T-helper 2 cell treated with Interferon-gamma antibody and Interleukin-4, amounts not matched to agents 100 ng/mL and 5 ng/mL, for 36 hours (primary cell): ENCODE measurements at regions not wholly inside any gene's neighbourhood (a gene's known extent, or its start where the extent isn't known, plus 50 kb on each side); places are given as distances from the start of the nearest gene placed in this dataset.

ENCODE experiments used
- intact Hi-C: fragments of 100-400 bp; cut with micrococcal nuclease; formaldehyde crosslinking; loops from one replicate; pipeline ENCODE4 v1.15.1; 2023

DNA sequence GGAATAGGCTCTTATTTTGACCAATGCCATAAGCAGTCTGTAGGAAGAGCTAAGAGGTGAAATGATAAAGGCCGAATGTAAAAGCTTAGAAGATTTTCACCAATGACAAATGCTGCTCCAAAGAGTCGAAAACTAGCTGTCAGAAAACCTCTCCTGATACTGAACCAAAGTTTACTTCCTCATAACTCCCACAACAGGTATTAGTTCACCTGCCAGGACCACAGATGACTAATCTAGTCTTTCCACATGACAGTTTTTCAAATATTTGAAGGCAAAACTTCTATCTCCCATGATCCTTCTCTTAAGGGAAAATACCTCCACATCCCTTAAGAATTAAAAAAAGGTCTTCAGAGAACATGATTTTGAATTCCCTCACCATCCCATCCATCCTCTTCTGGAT lies 473.2 kb upstream of the SPHKAP start:
- intact Hi-C loops, result loop anchor here (5.0 kb wide), 1 partner anchor 762 kb away; no protein-coding TSS in a partner anchor

DNA sequence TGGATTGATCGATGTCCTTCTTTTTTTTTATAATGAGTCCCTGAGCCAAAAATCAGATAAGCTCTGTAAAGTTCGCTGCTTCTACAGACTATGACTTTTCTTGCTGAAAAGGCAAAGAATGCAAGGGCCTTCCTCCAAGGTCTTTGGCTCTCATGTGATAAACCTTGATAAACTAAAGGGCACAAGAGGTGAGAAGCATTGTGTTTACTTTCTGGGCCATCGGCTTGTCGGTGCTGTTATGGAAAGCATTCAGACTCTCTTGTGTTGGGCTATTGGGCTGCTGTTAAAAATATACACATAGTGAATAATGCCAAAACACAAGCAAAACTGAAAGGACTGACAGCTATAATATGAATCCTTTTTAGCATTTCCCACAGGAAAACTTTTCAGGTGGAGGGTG lies 472.4 kb upstream of the SPHKAP start:
- intact Hi-C loops, result no loop called here

DNA sequence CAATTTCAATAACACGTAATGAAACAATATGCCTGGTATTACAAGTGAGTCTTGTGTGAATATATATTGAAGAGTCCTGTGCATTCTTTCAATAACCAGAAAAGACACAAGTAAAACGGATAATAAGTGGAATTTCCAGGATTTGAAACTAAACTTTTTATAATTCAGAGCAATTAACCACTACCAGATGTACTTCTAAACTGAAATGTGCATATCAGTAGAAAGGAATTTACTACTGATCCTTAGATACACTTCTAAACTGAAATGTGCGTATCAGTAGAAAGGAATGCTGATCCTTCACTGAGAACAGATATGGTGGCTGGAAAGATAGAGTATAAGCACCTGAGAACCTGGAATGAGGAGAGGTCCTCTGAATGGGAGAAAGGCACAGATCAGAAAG lies 470.9 kb upstream of the SPHKAP start:
- intact Hi-C loops, result no loop called here

DNA sequence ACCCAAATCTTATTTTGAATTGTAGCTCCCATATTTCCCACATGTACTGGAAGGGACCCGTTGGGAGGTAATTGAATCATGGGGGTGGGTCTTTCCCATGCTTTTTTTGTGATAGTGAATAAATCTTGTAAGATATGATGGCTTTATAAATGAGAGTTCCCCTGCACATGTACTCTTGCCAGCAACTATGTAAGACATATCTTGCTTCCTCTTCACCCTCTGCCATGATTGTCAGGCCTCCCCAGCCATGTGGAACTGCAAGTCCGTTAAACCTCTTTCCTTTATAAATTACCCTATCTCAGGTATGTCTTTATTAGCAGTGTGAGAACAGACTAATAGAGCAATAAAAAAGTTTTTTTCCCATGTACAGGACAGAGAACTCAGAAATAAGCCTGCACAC lies 468.4 kb upstream of the SPHKAP start:
- intact Hi-C loops, result no loop called here

DNA sequence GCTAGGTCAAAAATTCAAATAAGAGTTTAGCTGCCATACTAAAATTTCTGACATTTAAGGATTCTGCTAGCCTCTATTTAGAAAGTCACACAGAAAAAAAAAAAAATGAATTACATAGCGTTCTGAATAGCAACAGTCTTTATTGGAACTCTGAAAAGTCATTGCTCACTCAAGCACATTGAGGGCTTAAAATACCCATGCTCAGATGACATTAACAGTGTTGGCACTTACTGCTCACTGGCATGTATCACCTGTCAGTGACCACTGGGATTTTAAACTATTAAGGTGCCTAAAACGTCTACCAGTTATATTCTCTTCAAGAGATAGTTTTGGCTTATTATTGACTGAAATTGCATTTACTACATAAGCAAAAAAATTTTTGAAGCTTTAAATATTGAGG lies 468.0 kb upstream of the SPHKAP start:
- intact Hi-C loops, result no loop called here

DNA sequence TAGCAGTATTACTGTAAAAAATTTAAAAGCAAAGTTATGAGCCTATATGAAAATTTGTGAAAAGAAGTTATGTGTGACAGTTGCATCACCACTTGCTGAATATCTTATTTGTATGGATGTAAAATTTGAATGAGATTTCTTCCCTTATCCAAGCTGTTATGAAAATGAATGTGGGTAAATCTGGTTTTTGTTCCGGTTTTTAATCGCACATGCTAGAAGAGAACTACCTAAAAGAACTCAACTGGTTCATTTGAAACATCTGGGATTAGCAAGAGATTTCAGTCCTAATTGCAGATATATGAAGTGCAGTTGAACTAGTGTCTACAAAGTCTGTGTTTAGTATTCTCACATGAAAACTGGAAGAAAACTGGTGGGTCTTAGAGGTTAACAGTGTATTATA lies 467.1 kb upstream of the SPHKAP start:
- intact Hi-C loops, result no loop called here

DNA sequence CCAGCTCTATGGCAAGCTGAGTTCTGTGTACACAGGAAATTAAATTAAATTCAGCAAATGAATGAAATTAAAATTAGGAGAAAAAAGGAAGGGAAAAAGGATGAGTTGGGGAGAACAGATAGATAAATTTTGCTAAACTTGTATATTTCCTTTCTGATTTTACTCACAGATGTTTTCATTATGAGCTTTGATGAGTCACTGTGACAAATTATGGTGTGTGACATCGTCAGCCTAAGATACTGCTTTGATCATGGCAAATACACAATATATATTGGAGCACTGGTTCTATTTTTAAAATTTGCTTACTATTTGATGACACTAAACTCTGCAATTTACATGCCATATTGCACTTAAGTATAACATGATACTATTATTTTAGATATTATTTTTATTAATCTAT lies 464.6 kb upstream of the SPHKAP start:
- intact Hi-C loops, result no loop called here

DNA sequence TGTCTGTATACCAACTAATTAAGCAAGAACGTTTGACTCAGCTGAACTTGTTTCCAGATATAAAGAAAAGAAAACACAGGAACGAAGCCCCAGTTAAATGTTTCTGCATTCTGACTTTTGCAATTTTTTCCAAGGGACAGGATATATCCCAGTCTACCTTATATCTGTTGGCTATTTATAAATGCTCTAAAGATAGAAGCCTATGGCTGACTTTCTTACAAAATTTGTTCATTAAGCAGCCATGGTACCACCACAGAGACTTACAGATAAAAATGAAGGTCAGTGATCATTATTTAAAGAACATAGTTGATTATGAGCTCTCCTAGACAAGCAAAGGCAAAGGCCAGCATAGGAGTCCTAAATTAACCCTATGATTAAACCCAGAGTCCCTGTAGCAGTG lies 462.7 kb upstream of the SPHKAP start:
- intact Hi-C loops, result no loop called here

DNA sequence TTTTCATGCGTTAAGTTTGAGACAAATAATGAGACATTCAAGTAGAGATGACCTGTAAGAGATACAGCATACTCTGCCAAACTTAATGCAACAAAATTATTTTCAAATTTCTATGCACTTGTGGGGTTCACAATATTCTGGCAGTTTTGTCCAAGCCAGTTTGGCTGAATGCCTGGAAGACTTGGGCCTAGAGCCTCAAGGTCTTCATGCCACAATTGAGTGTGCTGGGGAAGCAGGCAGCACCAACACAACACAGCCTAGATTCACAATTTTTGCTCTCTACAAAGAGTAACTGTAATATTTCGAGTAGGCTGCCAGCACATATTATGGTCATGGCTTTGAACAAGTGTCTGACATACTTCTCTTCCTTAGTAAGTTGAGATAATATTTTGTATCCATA lies 461.4 kb upstream of the SPHKAP start:
- intact Hi-C loops, result no loop called here

DNA sequence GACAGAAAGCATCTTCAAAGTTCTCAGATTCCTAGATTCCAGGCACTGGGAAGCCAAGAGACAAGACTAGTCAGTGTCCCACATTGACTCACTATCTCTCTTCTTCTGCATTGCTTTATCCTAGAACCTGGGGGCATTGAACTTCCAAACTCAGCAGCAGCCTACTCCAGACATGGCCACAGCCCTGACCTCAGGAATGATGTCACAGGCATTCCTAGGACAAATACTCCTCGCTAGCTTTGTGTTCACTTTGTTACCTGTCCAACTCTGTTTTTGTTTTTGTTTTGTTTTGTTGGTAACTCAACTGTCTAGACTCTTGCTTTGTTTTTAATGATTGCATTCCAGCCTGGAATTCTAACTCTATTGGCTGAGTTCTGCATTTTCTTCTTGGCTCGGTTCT lies 449.3 kb upstream of the SPHKAP start:
- intact Hi-C loops, result no loop called here

DNA sequence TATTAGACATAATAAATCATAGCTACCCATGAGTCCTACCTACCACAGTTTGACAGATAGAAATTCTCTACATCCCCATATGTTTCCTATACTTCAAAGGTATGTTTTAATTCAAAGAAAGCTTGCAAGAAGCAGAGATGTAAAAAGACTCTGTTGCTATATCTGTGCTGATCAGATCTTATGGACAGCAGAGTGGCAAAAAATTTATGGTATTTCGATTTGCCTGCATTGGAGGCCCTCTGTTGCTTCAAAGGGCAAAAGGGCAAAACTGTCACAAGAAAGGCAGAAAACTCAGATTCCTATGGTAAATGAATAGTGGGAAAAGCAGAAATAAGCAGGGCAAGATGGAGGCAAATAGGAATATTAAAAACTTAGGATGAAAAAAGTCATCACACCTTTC lies 447.8 kb upstream of the SPHKAP start:
- intact Hi-C loops, result no loop called here

DNA sequence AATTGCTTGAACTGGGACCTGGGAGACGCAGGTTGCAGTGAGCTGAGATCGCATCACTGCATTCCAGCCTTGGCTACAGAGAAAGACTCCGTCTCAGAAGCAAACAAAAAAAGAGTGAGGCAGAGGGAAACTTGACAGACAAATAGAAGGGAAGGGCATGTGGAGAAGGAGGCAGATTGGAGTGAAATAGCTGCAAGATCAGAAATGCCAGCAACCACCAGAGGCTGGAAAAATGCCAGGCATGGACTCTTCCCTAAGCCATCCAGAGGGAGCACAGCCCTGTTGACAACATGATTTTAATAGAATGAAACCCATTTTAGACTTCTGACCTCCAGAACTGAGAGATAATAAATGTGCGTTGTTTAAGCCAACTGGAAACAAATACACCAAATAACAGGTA lies 447.2 kb upstream of the SPHKAP start:
- intact Hi-C loops, result no loop called here

DNA sequence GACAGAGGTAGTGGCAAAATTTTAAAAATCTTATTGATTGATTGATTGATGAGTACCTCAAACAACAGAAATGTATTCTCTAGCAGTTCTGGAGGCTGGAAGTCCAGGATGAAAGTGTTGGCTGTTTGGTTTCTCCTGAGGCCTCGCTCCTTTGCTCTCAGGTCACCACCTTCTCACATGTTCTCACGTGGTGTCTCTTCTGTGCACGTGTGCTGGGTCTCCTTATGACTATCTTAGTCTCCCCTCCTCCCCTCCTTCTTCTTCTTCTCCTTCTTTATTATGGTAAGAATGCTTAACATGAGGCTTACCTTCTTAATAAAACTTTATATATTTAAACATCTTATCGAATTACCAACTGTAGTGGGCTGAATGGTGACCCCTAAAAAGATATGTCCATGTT lies 446.0 kb upstream of the SPHKAP start:
- intact Hi-C loops, result no loop called here

DNA sequence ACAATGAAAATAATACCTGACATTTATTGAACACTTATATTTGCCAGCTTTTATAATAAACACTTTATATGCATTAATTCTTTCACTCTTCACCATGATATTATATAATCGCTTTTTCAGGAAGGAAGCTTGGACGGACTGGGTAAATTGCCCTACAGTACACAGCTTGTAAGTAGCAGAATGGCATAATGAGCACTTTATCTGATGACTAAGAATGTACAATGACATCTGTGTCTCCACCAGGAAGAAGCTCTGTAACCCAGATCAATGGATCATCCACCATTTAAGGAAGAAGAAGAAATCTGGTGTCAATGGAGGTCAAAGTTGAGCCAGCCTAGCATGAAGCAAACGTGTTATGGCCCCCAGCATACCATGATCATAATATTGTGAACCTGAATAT lies 444.0 kb upstream of the SPHKAP start:
- intact Hi-C loops, result no loop called here

DNA sequence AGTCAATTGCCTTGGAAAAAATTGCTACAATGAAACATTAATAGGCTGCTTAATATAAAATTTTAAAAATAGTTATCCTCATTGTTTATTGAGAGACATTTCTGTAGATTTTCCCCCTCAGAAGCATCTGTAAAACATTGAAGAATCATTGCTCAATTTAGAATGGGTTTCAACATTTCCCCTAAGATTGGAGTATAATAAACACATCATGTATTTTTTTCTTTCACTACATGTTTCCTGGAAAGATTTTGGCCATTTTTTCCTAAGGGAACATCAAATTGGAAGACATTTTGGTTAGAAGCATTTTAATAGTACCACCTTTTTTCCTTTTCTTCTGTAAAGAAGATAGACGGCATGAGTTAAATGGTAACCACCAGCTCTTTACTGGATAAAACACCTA lies 443.2 kb upstream of the SPHKAP start:
- intact Hi-C loops, result no loop called here

DNA sequence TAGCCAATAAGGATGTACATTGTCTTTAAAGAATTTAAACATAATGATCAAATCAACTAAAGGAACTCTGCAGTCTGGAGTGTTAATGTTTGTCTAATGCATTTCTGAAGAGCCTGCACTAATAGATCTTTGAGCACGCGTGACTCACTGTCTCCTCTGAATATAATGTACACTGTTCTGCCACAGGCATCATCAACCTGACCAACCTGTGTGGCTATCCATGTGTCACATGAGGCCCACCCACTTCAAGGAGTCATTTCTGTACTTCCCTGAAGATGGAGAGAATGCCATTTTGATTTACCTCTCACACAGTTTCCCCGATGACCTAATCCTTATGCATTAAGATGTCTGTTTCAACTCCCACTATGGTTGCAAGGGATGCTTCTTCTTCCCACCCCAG lies 434.0 kb upstream of the SPHKAP start:
- intact Hi-C loops, result no loop called here

DNA sequence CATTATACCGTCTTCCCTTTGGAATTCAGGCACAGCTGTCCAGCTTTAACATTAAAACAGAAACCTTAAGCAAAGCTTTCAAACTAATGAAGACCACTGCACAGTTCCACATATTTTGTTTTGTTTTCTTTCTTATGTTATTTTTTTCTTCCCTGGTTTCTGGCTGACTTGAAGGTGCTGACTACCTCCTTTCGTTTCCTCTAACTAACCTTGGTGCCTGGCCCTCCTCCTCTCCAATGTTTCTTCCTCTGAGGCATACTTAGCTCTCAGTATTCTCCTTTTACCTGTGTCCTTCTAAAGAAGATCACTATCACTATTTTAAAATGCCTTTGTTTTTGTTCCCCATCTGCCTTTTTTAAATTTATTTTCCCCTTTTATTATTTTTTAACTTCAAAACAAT lies 433.3 kb upstream of the SPHKAP start:
- intact Hi-C loops, result no loop called here

DNA sequence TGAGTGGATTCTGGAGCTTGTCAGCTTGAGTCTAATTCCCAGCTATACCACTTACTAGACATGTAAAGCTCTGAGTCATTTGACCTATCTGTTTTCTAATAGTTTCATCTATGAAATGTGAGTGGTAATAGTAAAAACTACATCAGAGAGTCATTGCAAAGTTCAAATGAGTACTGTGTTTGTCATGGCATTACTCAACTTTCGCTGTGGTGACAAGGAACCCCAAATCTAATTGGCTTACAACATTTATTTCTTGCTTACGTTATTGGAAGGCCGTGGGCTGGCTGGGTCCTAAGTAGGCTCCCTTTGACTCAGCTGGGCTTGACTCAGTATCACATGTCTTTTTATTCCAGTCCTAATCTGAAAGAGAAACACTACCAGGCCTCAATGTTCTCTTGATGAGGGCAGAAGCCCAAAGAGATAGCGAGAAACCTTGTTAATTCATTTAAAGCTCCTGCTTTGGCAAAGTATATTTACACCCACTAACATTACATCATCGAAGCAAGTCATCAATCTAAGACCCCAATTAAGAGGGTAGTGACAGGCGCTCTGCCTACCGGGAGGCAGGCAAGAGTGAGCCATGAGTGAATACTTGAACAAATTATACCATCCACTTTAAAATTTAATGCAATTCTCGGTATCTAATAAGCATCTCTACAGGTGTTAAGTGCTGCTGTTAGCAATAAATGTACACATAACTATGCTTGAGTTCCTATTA lies 431.8 kb upstream of the SPHKAP start:
- intact Hi-C loops, result no loop called here

DNA sequence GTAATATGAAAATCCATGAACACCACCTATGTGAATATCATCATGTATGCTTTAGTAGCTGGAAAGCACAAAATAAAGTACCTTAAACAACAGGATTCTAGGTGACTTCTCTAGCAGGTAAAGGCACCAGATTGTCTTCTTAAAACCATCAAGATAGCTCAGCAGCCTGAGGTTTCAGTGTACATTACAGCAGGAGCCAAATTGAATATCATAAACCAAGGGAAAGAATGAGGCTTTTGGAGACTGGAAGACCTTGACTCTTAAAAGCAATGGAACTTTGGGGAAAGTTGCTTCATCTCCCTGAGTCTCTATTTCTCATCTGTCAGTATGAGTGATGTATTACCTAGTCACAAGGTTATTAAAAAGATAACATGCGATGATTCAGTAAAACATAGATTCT lies 429.7 kb upstream of the SPHKAP start:
- intact Hi-C loops, result no loop called here

DNA sequence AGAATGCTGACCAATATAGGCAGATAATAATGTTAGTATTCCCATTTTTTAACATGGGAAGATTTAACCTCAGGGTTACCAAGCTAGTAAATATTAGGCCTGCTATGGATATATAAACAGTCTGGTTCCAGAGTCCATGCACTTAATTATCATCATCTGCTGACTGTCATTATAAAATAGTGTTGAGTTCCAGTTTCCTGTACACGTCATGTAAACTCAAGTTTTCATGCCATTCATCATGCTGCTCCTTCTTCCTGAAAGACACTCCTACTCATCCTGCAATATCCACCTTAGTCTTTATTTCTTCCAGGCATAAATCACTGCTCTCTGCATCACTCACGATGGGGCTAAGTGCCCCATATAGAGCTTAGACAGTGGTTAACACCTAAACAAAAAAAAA lies 420.8 kb upstream of the SPHKAP start:
- intact Hi-C loops, result no loop called here

DNA sequence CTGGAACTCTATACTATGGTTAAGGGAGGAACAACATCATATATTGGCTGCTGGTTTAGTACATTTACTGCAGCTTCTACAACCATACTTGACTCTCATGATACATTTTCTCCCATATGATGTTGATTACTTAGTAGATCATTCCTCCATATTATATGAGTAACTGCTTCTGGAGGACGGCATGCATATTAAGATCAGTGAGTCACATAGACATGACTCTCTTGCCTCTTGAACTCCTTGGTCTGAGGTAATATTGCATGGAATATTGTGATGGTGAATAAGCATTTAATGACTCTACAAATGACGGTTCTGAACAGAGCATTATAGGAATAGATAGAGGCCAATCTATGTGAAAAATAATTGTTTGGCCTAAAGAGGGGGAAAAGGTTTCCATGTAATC lies 418.8 kb upstream of the SPHKAP start:
- intact Hi-C loops, result no loop called here

DNA sequence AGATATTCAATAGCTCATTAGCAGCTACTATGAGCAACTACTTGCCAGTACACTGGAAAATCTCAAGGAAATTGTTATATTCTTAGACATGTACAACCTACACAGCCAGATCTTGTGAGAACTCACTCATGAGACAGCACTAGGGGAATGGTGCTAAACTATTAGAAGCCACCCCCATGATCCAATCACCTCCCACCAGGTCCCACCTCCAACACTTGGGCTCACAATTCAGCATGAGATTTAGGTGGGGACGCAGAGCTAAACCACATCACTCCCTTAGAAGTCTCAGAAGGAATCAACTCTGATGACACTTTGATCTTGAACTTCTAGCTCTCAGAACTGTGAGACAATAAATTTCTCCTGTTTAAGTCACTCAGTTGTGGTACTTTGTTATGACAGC lies 418.3 kb upstream of the SPHKAP start:
- intact Hi-C loops, result no loop called here

DNA sequence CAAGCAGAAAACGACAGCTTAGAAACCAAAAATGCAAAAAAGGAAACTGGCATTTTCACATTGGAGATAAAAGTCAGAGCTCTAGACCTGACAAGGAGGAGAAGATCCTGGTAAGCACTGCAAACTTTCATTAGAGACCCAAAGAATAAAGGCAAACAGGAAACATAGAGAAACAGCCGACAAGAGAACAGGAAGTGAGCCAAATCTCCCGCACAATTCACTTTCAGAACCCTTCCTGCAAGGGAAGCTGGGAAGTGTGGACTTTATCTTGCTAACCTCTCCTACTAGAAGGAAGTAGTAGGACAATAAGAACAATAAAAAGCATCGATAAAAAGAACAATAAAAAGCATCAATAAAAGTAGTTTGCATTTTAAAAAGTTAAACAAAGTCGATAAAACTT lies 417.8 kb upstream of the SPHKAP start:
- intact Hi-C loops, result no loop called here

DNA sequence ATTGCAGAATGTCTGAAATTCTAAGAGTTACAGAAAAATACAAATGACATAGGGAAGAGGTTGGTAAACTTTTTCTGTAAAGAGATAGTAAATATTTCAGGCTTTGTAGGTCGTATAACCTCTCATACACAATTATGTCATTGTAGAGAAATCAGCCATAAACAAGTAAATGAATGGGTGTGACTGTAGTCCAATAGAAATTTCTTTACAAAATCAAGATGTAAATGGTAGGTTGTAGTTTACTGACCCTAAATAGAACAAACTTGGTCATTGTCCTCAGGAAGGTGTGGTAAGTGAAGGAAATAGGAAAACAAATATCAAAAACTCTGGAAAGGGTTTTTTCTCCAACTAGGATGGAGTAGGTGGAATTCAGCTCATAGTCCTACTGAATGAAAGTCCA lies 415.5 kb upstream of the SPHKAP start:
- intact Hi-C loops, result no loop called here
